Occipital lobe (tissue), 1 donor: ENCODE measurements at regions not wholly inside any gene's neighbourhood (a gene's known extent, or its start where the extent isn't known, plus 50 kb on each side); places are given as distances from the start of the nearest gene placed in this dataset.
"Not testable (repeated sequence)": the region's sequence is repeated elsewhere in the genome, so short reads cannot be mapped to it uniquely, and the experiment has no call there.

Source experiments
- DNase-seq: peaks from one replicate; lab custom pipeline; 2025; lab: John Stamatoyannopoulos, UW

DNA sequence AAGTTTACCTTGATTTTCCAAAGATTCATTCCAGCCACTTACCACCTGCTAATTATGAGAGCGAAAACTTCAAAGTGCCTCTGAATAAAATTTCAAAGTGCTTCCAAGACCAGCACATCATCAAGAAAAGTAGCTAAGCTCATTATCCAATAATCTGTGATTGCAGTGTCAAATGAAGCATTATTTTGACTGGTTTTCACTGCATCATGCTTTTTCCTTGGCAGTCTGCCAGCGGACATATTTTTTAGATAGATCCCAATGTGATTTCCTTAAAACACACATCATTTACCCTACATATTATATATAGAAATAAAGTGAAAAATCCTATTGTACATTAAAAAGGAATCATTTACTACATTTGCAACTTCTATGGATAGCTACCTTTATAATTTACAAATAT lies 508.6 kb upstream of the FAM174A start:
- DNase-seq, result no peak

GRCh38 chr5:100023536-100023935 lies 511.6 kb upstream of the FAM174A start:
- DNase-seq, result no peak

DNA sequence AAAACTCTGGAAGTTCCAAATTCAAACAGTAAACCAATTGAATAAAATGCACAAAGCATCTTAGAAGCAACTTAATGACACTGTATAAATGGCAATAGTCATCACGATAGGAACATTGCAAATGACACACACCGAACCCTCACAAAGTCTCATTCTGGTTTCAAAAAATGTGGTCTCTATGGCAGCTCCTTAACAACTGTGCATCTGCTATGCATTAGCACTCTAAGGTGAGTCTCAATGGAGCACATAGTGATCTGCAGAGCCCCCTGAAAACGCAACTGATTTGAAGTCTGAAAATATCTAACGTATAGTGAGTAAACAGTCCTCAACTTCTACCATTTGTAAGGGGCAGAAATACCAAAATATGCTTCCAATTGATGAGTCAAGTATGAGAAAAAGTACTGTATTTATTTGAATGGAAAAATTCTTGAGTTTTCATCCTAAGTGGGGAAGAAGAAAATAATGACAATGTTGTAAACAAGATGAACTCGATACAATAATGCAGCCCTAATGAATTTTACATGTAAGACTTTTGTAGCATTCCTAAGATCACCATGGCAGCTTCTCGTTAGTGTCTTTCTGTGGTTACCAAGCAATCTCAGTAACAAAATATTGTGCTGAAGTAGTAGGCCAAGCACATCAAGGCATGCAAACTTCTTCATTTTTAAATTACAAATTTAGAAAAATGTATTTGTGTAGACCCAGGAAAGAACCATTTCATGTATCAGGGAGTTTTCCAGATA lies 517.5 kb upstream of the FAM174A start:
- DNase-seq, result no peak

- DNase-seq, result not testable (repeated sequence)
Measured at GRCh38 chr5:100013305-100013704, 521.9 kb upstream of the FAM174A start.

- DNase-seq, result not testable (repeated sequence)
Measured at GRCh38 chr5:100011160-100011559, 524.0 kb upstream of the FAM174A start.

GRCh38 chr5:100004969-100005368 lies 530.2 kb upstream of the FAM174A start:
- DNase-seq, result no peak

GRCh38 chr5:99998319-99998718 lies 536.9 kb upstream of the FAM174A start:
- DNase-seq, result no peak

DNA sequence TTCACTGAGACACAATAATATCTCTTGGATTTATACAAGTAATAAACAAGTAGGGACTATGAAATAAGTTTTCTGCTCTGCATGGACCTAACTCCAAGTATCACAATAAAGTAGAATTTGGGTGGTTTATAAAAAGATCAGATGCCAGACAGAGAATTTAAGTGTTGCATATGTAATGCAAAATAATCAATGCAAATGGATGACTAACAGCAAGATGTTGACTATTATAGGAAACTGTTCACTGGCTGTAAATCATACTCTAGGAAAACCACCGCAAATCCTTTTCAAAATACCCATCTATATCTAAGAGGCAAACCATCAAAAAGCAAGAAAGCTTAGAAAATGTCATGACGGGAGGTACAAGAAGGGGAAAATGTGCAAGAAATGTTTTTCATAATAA lies 539.8 kb upstream of the FAM174A start:
- DNase-seq, result no peak

DNA sequence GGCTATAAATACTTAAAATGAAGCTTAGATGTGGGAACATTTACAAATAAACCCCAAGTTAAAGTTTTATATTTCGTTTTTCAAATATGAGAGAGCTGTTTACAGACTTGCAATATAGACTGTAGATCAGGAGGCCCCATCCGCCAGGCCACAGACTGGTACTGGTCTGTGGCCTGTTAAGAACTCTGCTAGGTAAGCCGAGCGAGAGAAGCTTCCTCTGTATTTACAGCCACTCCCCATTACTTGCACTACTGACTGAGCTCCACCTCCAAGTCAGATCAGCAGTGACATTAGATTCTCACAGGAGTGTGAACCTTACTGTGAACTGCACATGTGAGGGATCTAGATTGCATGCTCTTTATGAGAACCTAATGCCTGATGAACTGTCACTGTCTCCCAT lies 561.4 kb upstream of the FAM174A start:
- no peak for DNase-seq

DNA sequence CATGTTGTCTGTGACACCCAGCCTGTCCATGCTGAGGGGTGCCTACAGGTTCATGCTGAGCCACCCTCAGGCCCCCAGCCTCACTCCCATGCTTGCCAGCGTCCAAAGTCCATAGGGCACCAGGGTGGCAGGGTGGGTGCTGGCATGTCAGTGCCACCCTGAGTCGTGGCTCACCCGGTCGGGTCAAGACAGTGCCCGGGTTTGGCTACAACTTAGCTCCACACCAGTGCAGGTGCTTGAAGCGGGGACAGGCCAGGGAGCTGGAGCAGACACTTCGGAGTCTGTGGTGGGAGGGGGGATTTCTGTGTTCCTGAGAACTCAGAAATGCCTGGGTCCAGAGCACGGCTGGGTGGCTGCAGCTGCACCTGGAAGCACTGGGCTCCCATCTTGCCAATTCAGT lies 579.2 kb upstream of the FAM174A start:
- no peak for DNase-seq

DNA sequence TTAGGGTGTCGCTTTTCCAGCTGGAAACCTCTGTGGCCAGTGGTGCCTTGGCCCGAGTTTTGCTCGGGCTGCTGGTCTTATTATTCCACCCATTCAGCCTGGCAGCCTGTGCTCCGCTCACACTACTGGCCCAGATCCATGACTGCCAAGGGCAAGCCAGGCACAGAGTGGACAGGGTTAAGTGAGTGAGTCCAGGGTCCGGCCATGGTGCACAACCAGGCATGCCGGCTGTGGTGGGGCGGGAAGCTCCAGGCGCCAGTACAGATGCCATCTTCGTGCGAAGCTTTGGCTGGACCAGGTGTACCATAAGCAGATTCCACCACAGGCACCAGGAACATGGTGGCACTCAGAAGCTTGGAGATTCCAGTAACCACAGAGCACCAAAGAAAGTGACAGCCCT lies 580.2 kb upstream of the FAM174A start:
- DNase-seq, result no peak

- DNase-seq, result no peak
Measured at GRCh38 chr5:99949969-99950524, 585.1 kb upstream of the FAM174A start.

DNA sequence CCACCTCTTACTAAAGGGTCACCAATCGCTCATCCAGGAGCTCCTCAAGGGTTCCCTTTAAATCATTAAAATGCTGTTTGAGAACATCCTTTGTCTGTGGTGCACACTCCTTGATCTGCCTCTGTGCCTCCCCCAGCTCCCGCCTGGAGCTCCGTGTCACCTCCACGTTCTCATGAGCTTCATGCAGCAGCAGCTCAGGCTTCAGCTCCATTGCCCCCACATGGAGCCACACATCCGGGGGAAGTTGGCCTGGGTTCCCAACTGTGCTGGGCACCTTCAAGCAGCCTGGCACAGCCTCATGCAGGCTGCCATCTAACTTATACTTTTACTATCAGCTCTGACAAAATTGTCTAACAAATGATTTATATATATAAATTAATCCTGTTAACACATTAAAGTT lies 585.8 kb upstream of the FAM174A start:
- DNase-seq, result no peak

GRCh38 chr5:99948850-99949249 lies 586.3 kb upstream of the FAM174A start:
- DNase-seq, result no peak

DNA sequence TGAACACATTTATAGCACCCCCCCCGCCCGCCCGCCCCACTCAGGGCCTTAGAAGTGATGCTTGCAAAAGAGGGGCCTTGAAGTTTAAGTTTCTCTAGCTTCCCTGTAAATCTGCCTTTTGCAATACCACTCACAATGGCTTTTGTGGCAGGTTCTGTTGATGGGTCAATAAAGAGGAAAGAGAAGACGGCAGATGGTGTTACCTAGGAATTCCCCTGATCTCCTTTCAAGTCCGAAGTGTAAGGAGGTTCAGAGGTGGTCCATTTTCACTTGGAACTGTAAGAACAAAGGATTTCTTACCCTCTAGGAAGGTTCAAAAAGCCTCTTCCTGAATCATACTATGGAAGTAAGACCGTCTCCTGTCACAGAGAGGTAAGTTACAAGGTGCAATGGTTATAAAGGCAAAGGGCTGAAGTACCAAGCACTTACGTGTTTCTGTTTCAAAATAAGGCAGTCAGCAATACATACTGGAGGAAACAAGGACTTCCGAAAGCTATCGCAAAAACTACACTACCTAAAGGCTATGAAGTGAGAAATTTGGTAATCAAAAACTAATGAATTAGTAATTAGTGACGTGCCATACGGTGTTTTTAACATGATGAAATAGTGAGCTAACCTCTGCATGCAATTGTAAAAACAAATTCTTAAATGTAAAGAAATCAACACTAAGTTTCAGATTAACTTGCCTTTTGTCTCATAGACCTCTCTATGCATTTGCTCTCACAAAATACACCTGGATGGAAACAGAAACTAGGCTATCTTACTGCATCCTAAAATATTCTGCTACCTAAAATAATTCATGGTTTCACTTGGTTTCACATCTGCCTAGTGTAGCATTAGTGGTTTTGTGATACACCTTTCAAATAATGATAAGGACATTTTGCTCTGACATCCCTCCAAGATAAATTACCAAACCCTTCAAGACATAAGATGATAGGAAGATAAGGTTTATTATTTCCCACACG lies 589.4 kb upstream of the FAM174A start:
- DNase-seq, result no peak

DNA sequence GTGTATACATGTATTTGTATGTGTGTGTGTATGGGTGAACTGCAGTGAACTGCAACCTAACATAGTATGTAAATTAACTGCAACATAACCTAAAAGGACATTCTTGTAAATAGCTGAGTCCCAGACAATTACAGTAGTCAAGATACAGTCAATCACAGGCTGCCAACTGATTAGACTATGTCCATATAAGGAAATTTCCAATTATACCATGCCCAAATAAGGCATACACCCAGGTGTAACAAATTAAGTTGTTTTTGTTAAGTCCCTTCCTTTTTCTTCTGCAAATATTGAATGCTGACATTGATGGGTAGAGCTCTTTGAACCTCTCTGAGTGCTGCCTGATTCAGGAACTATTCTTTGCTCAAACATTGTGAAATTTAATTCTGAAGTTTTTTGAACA lies 594.6 kb upstream of the FAM174A start:
- no peak for DNase-seq

GRCh38 chr5:99936911-99937310 lies 598.3 kb upstream of the FAM174A start:
- DNase-seq, result no peak

GRCh38 chr5:99929806-99930135 lies 605.4 kb upstream of the FAM174A start:
- no peak for DNase-seq

DNA sequence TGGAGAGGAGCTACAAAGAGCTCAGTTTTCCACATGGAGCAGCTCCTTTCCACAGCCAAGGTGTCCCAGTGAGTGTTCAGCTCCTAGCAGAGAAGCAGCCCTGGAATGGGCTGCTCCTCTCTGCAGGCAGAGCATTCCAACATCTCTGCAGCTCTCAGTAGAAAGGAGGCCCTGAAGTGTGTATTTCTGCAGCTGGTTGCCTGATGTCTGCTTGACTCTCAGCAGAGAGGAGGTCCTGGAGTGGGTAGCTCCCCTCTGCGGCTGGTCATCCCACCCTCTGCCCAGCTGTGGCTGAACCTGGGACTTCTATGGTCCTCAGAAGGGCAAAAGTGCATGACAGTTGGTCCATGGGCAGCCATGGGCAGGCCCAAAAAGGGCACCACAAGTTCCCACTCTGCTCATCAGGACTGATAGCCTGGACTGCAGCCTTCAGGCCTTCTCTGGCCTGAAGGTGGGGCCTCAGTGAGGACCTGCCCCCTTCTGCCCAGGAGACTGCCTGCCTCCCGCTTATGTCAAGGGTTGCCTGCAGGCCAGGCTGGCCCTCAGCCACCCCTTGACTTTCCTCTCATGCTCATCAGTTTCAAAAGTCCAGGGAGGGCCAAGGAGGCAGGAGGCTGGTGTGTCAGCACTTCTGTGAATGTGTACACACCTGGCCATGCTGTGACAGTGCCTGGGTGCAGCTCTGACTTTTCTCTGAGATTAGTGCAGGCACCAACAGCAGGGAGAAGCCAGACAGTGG lies 605.9 kb upstream of the FAM174A start:
- no peak for DNase-seq

DNA sequence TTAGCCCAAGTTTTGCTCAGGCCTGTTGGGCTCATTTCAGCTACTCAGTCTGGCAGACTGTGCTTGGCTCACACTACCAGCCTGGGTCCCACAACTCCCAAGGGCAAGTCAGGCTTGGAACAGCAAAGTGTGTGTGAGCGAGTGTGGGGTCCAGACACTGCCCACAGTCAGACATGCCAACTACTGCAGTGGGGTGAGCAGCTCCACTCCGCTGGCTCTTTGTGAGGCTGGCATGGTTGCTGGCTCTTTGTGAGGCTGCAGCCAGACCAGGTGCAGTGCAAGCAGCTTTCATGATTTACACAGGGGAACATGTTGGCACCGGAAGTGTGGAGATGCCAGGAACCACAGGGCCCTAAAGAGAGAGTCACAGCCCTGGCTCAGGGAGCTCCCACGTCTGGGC lies 606.7 kb upstream of the FAM174A start:
- DNase-seq, result no peak

DNA sequence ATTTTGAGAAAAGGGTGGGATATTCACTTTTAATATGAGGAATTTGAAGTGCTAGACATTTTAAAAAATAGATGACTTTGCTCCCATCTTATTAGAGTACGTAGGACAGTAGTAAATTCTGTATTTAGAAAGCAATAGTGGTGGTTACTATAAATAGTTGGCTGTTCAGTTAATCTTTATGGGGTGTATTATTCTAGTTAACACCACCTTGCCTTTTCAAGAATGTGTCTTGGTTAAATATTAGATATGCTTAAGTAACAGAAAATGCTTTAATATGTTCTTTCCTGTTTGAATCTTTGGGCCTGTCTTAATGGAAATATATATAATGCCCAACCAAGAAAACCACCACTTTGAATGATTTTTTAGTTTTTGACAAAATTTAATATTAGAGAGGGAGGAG lies 608.7 kb upstream of the FAM174A start:
- DNase-seq, result no peak

GRCh38 chr5:99922386-99922785 lies 612.8 kb upstream of the FAM174A start:
- no peak for DNase-seq
